ENCODE measurements at regions not wholly inside any gene's neighbourhood (a gene's known extent, or its start where the extent isn't known, plus 50 kb on each side); places are given as distances from the start of the nearest gene placed in this dataset.

GRCh38 chr2:13550285-13551231 lies 833.8 kb downstream of the TRIB2 start:
- Histone ChIP-seq H3K27ac (ENCODE audit: low read length) (no peak overlapping the region), H3K4me3 (ENCODE audit: low read length) (no peak overlapping the region), H3K9me3 (ENCODE audit: insufficient read depth, low read length) (no peaks in the 10 kb centered on the region), H3K4me1 (ENCODE audit: low read length) (no peaks in the 10 kb centered on the region), H3K27me3 (ENCODE audit: low read depth, low read length) (no peaks in the 10 kb centered on the region), H3K36me3 (replicated peaks; ENCODE audit: low read depth, low read length) (no peaks in the 10 kb centered on the region), H3K4me2 (ENCODE audit: low read length) (0 out of 2 replicates have a peak overlapping the region, but pooled peaks have one; percentile 2), H4K20me1 (ENCODE audit: insufficient read depth, low read length) (no peaks in the 10 kb centered on the region), H2AFZ (ENCODE audit: low read depth, low read length) (no peak overlapping the region), H3K79me2 (ENCODE audit: low read length) (no peaks in the 10 kb centered on the region), H3K9ac (ENCODE audit: low read length) (no peak overlapping the region)
- TF ChIP-seq EZH2phosphoT487 (IDR thresholded peaks at IDR 0.05; ENCODE audit: low read depth) (no peak), CTCF (IDR thresholded peaks at IDR 0.05; ENCODE audit: low read depth, low read length) (no peak)

GRCh38 chr2:13558368-13558767 lies 841.6 kb downstream of the TRIB2 start:
- no peak overlapping the region for H3K4me3 ChIP-seq (ENCODE audit: low read length)
- H4K20me1 ChIP-seq (ENCODE audit: insufficient read depth, low read length), result no peaks in the 10 kb centered on the region
- no peaks in the 10 kb centered on the region for H3K4me1 ChIP-seq (ENCODE audit: low read length)
- H3K27me3 ChIP-seq (ENCODE audit: low read depth, low read length), result no peaks in the 10 kb centered on the region
- H3K79me2 ChIP-seq (ENCODE audit: low read length), result no peaks in the 10 kb centered on the region
- no peak overlapping the region for H3K9ac ChIP-seq (ENCODE audit: low read length)
- no peak overlapping the region for H3K27ac ChIP-seq (ENCODE audit: low read length)
- TF ChIP-seq CTCF (IDR thresholded peaks at IDR 0.05; ENCODE audit: low read depth, low read length), result no peak
- no peak for TF ChIP-seq EZH2phosphoT487 (IDR thresholded peaks at IDR 0.05; ENCODE audit: low read depth)
- H3K4me2 ChIP-seq (ENCODE audit: low read length), result no peak overlapping the region
- no peaks in the 10 kb centered on the region for H3K36me3 ChIP-seq (replicated peaks; ENCODE audit: low read depth, low read length)
- H3K9me3 ChIP-seq (ENCODE audit: insufficient read depth, low read length), result no peaks in the 10 kb centered on the region
- no peak overlapping the region for H2AFZ ChIP-seq (ENCODE audit: low read depth, low read length)

DNA sequence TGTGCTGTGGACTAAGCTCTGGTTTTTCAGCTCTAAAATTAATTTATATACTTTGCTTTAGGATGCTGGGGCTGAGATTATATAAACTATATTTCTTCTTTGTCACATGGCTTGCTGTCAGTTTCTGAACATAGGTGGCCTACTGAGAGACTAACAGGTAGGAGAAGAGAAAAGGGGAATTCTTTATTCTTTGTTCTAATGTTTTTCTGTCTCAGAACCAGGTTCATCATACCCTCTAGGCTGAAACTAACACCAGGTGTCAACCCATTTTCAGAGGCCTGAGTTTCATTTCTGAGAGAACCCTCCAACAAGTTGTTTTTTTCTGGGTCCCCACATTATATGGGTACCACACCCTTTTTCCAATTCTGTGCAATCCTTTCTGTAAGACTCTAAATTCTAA lies 843.6 kb downstream of the TRIB2 start:
- H3K4me2 ChIP-seq (ENCODE audit: low read length), result no peak overlapping the region
- H3K79me2 ChIP-seq (ENCODE audit: low read length), result no peaks in the 10 kb centered on the region
- TF ChIP-seq EZH2phosphoT487 (IDR thresholded peaks at IDR 0.05; ENCODE audit: low read depth) (no peak), CTCF (IDR thresholded peaks at IDR 0.05; ENCODE audit: low read depth, low read length) (no peak)
- H3K9me3 ChIP-seq (ENCODE audit: insufficient read depth, low read length), result no peaks in the 10 kb centered on the region
- H2AFZ ChIP-seq (ENCODE audit: low read depth, low read length), result no peak overlapping the region
- no peaks in the 10 kb centered on the region for H3K4me1 ChIP-seq (ENCODE audit: low read length)
- no peak overlapping the region for H3K4me3 ChIP-seq (ENCODE audit: low read length)
- no peaks in the 10 kb centered on the region for H3K36me3 ChIP-seq (replicated peaks; ENCODE audit: low read depth, low read length)
- H3K27ac ChIP-seq (ENCODE audit: low read length), result no peak overlapping the region
- H3K27me3 ChIP-seq (ENCODE audit: low read depth, low read length), result no peaks in the 10 kb centered on the region
- no peak overlapping the region for H3K9ac ChIP-seq (ENCODE audit: low read length)
- H4K20me1 ChIP-seq (ENCODE audit: insufficient read depth, low read length), result no peaks in the 10 kb centered on the region

GRCh38 chr2:13572466-13572865 lies 855.7 kb downstream of the TRIB2 start:
- Histone ChIP-seq H3K4me1 (ENCODE audit: low read length) (no peaks in the 10 kb centered on the region), H3K9ac (ENCODE audit: low read length) (no peak overlapping the region), H3K4me3 (ENCODE audit: low read length) (no peak overlapping the region), H3K79me2 (ENCODE audit: low read length) (no peaks in the 10 kb centered on the region), H3K9me3 (ENCODE audit: insufficient read depth, low read length) (no peaks in the 10 kb centered on the region), H3K27me3 (ENCODE audit: low read depth, low read length) (no peaks in the 10 kb centered on the region), H3K36me3 (replicated peaks; ENCODE audit: low read depth, low read length) (no peaks in the 10 kb centered on the region), H3K27ac (ENCODE audit: low read length) (no peak overlapping the region), H4K20me1 (ENCODE audit: insufficient read depth, low read length) (no peaks in the 10 kb centered on the region), H3K4me2 (ENCODE audit: low read length) (no peak overlapping the region), H2AFZ (ENCODE audit: low read depth, low read length) (no peak overlapping the region)
- TF ChIP-seq EZH2phosphoT487 (IDR thresholded peaks at IDR 0.05; ENCODE audit: low read depth) (no peak), CTCF (IDR thresholded peaks at IDR 0.05; ENCODE audit: low read depth, low read length) (no peak)

All from OCI-LY3 (cell line).